CD14-positive monocyte (primary cell): ENCODE measurements at regions not wholly inside any gene's neighbourhood (a gene's known extent, or its start where the extent isn't known, plus 50 kb on each side); places are given as distances from the start of the nearest gene placed in this dataset.

Experiments used
- DNase-seq, 3 donors: peaks; one replicate each; pipeline ENCODE4 v3.0.0-alpha.2; 2011 to 2022
- H2AFZ ChIP-seq: 2 replicates; pipeline ENCODE4 v1.6.0; 2012; ENCODE audit warnings: mild to moderate bottlenecking, low read depth, low read length, inconsistent platforms; ENCODE audit not compliant: insufficient read depth, poor library complexity, severe bottlenecking
- H3K27ac ChIP-seq, 2 donors: 1 replicate in 1 of 2; 2 replicates in 1 of 2; pipeline ENCODE4 v1.5.1; 2012 to 2013; ENCODE audit warnings: low read length in 2 of 2, control low read depth in 1 of 2, inconsistent platforms in 1 of 2, low read depth in 1 of 2, mild to moderate bottlenecking in 1 of 2
- H3K27me3 ChIP-seq, 2 donors: one replicate each; pipeline versions ENCODE4 v1.6.0 to v1.6.1; 2011 to 2013; ENCODE audit warnings: low read length in 2 of 2; ENCODE audit not compliant: control insufficient read depth in 2 of 2, insufficient read depth in 2 of 2
- H3K36me3 ChIP-seq, 2 donors: replicated peaks in 1 of 2; 1 replicate in 1 of 2; 2 replicates in 1 of 2; pipeline versions ENCODE4 v1.5.1 to v1.6.1; 2012 to 2013; ENCODE audit warnings: low read length in 2 of 2, control low read depth in 1 of 2, inconsistent platforms in 1 of 2, mild to moderate bottlenecking in 1 of 2; ENCODE audit not compliant: insufficient read depth in 2 of 2, control insufficient read depth in 1 of 2
- H3K4me1 ChIP-seq, 2 donors: 1 replicate in 1 of 2; 2 replicates in 1 of 2; pipeline versions ENCODE4 v1.5.1 to v1.6.1; 2012 to 2013; ENCODE audit warnings: low read length in 2 of 2, control low read depth in 1 of 2, inconsistent platforms in 1 of 2, mild to moderate bottlenecking in 1 of 2, moderate library complexity in 1 of 2; ENCODE audit not compliant: insufficient read depth in 2 of 2, control insufficient read depth in 1 of 2
- H3K4me2 ChIP-seq: replicated peaks from 2 replicates; pipeline ENCODE3; 2012; ENCODE audit warnings: low read length, moderate library complexity, mild to moderate bottlenecking; ENCODE audit not compliant: poor library complexity, severe bottlenecking; ENCODE audit errors: extremely low read depth
- H3K4me3 ChIP-seq, 3 experiments: fragments of 200-600 bp in 1 of 3; sonication (generic) in 1 of 3; replicated peaks in 1 of 3; 1 replicate in 2 of 3; 2 replicates in 1 of 3; pipeline ENCODE4 v1.5.1; 2011 to 2013; ENCODE audit warnings: low read length in 3 of 3, mild to moderate bottlenecking in 3 of 3, control low read depth in 2 of 3, low read depth in 2 of 3, inconsistent platforms in 1 of 3, moderate library complexity in 1 of 3
- H3K79me2 ChIP-seq: 2 replicates; pipeline ENCODE4 v1.6.0; 2012; ENCODE audit warnings: mild to moderate bottlenecking, control low read depth, inconsistent platforms, low read length, moderate library complexity; ENCODE audit not compliant: insufficient read depth
- H3K9ac ChIP-seq: 2 replicates; pipeline ENCODE4 v1.6.0; 2017; ENCODE audit warnings: low read length, mild to moderate bottlenecking; ENCODE audit not compliant: insufficient read depth, poor library complexity, severe bottlenecking
- H3K9me3 ChIP-seq, 2 donors: replicated peaks in 1 of 2; 1 replicate in 1 of 2; 2 replicates in 1 of 2; pipeline versions ENCODE4 v1.5.1 to v1.6.1; 2012 to 2013; ENCODE audit warnings: low read length in 2 of 2, control low read depth in 1 of 2; ENCODE audit not compliant: control insufficient read depth in 1 of 2, insufficient read depth in 1 of 2
- H4K20me1 ChIP-seq: 2 replicates; pipeline ENCODE4 v1.6.0; 2012; ENCODE audit warnings: mild to moderate bottlenecking, low read length, control low read depth, moderate library complexity; ENCODE audit not compliant: insufficient read depth
- H3K27ac Mint-ChIP-seq, 7 donors: one replicate each; pipeline ENCODE4 v1.8.0; 2020; ENCODE audit warnings: mild to moderate bottlenecking in 7 of 7, mixed read lengths in 7 of 7, moderate library complexity in 6 of 7, inconsistent platforms in 2 of 7
- H3K27me3 Mint-ChIP-seq, 3 donors: one replicate each; pipeline ENCODE4 v1.8.0; 2021 to 2022; ENCODE audit warnings: low read depth in 3 of 3, mild to moderate bottlenecking in 3 of 3, mixed read lengths in 3 of 3, moderate library complexity in 3 of 3, inconsistent platforms in 1 of 3
- H3K36me3 Mint-ChIP-seq, 2 donors: one replicate each; pipeline ENCODE4 v1.8.0; 2020; ENCODE audit warnings: mixed read lengths in 2 of 2, inconsistent platforms in 1 of 2, mild to moderate bottlenecking in 1 of 2
- H3K4me1 Mint-ChIP-seq: one replicate; pipeline ENCODE4 v1.8.0; 2020; ENCODE audit warnings: mild to moderate bottlenecking, mixed read lengths
- H3K4me3 Mint-ChIP-seq, 2 donors: one replicate each; pipeline ENCODE4 v1.8.0; 2020; ENCODE audit warnings: mild to moderate bottlenecking in 2 of 2, mixed read lengths in 2 of 2, moderate library complexity in 1 of 2
- H3K9me3 Mint-ChIP-seq, 7 donors: one replicate each; pipeline ENCODE4 v1.8.0; 2020 to 2022; ENCODE audit warnings: mixed read lengths in 7 of 7, mild to moderate bottlenecking in 6 of 7, moderate library complexity in 6 of 7, inconsistent platforms in 2 of 7
- WGBS: methylation state at CpG from one replicate; pipeline ENCODE4 v1.1.5; 2013; ENCODE audit warnings: missing lambda C conversion rate; ENCODE audit not compliant: insufficient coverage; 5-methylcytosine and 5-hydroxymethylcytosine counted together
- intact Hi-C, 2 donors: fragments of 100-400 bp; cut with micrococcal nuclease; formaldehyde crosslinking; loops; one replicate each; pipeline versions ENCODE4 v1.15.0 to v1.15.1; 2023
- TF ChIP-seq, protein P1 (sequence below): fragments of 200-600 bp; IDR thresholded peaks from one replicate; pipeline ENCODE4 v1.8.0; 2022; ENCODE audit warnings: antibody characterized with exemption, mild to moderate bottlenecking

DNA sequence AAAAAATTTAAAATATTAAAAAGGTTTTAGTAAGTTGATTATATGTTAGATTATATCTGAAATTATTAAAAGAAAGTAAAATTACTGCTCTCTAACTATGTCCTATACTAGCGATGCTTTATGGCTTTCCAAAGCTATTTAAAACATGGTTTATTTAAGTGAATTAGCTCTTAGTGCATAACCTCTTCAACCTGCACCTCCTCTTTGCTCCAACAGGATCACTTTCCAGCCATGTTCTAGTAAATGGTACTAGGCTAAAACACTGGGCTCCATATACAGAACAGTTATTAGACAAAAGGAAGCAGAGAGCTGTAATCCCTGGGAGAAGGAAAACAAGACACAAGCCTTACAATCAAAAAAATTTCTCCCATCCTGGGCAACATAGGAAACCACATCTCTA is 314.9 kb upstream of the ECI2 start:
- TF ChIP-seq, protein P1, sequence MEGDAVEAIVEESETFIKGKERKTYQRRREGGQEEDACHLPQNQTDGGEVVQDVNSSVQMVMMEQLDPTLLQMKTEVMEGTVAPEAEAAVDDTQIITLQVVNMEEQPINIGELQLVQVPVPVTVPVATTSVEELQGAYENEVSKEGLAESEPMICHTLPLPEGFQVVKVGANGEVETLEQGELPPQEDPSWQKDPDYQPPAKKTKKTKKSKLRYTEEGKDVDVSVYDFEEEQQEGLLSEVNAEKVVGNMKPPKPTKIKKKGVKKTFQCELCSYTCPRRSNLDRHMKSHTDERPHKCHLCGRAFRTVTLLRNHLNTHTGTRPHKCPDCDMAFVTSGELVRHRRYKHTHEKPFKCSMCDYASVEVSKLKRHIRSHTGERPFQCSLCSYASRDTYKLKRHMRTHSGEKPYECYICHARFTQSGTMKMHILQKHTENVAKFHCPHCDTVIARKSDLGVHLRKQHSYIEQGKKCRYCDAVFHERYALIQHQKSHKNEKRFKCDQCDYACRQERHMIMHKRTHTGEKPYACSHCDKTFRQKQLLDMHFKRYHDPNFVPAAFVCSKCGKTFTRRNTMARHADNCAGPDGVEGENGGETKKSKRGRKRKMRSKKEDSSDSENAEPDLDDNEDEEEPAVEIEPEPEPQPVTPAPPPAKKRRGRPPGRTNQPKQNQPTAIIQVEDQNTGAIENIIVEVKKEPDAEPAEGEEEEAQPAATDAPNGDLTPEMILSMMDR: no peak
- peaks cover 0 to 8% of the 10 kb centered on the region in 2 donors for H3K9me3 ChIP-seq
- no peak overlapping the region for H3K4me2 ChIP-seq
- peaks cover 0 to 6% of the 10 kb centered on the region in 2 donors for H3K4me1 ChIP-seq
- Mint-ChIP-seq H3K4me3 (no peak overlapping the region), H3K4me1 (peaks cover 6% of the 10 kb centered on the region), H3K9me3 (peaks cover 0 to 7% (median 4%) of the 10 kb centered on the region in 7 donors), H3K27me3 (peaks cover 2 to 5% (median 3%) of the 10 kb centered on the region in 3 donors), H3K36me3 (no peaks in the 10 kb centered on the region), H3K27ac (no peak overlapping the region)
- H4K20me1 ChIP-seq: no peaks in the 10 kb centered on the region
- no peak for DNase-seq
- no peak overlapping the region for H3K9ac ChIP-seq
- WGBS: no CpG with 5 or more reads among the region's 1 CpG
- intact Hi-C loops: no loop called here
- H3K4me3 ChIP-seq: no peak overlapping the region
- H3K36me3 ChIP-seq: no peaks in the 10 kb centered on the region
- H3K27me3 ChIP-seq: no peaks in the 10 kb centered on the region
- H3K79me2 ChIP-seq: no peaks in the 10 kb centered on the region
- no peak overlapping the region for H2AFZ ChIP-seq
- no peak overlapping the region for H3K27ac ChIP-seq

DNA sequence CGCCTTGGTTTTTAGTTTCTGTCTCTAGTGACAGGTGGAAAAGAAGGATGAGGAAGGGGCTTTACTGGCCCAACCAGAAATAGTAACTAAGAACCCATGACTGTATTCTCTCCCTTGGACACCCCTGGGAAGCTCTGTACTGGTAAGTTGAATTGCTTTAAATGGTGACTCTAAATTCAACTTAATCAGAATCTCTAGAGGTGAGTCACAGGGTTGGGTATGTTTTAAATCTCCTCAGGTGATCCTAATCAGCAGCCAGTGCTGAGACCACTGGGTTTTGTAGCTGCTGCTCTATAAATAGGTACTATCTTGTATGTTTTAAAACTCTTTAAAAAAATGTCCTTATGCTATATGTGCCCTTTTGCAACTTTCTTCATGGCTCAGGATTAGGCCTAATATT is 314.0 kb upstream of the ECI2 start:
- no peaks in the 10 kb centered on the region for H3K36me3 ChIP-seq
- WGBS: no CpG with 5 or more reads among the region's 1 CpG
- intact Hi-C loops: no loop called here
- DNase-seq: no peak
- peaks cover 6% of the 10 kb centered on the region for H3K4me1 Mint-ChIP-seq
- H4K20me1 ChIP-seq: no peaks in the 10 kb centered on the region
- no peak overlapping the region for H3K9ac ChIP-seq
- peaks cover 0 to 5% (median 3%) of the 10 kb centered on the region in 3 donors for H3K27me3 Mint-ChIP-seq
- H3K9me3 Mint-ChIP-seq: peaks cover 0 to 7% (median 4%) of the 10 kb centered on the region in 7 donors
- H3K27me3 ChIP-seq: no peaks in the 10 kb centered on the region
- H2AFZ ChIP-seq: no peak overlapping the region
- H3K27ac Mint-ChIP-seq: no peak overlapping the region
- peaks cover 0 to 6% of the 10 kb centered on the region in 2 donors for H3K4me1 ChIP-seq
- no peaks in the 10 kb centered on the region for H3K79me2 ChIP-seq
- H3K4me3 ChIP-seq: no peak overlapping the region
- no peak overlapping the region for H3K27ac ChIP-seq
- H3K4me3 Mint-ChIP-seq: no peak overlapping the region
- TF ChIP-seq, protein P1: no peak
- no peak overlapping the region for H3K4me2 ChIP-seq
- no peaks in the 10 kb centered on the region for H3K36me3 Mint-ChIP-seq
- H3K9me3 ChIP-seq: peaks cover 0 to 8% of the 10 kb centered on the region in 2 donors
